ENCODE measurements at regions not wholly inside any gene's neighbourhood (a gene's known extent, or its start where the extent isn't known, plus 50 kb on each side); places are given as distances from the start of the nearest gene placed in this dataset.

DNA sequence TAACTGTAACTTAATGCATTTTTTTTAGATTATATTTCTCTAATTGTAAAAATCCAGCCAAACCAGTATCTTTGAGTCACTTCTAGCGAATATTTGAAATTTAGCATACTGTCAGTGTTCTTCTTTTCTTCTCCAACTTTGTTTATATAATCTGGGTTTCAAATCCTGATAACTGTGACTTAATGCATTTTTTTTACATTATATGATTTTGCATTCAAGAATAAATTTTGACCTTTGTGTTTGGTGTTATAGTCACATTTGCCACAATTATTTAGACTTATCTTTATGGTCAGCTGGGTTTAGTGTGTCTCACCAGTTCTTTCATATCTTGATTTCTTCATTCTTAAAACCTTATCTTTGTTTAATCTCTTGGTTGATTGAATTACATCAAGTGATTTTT, 345.7 kb downstream of the SLC4A3 start:
- no peak for DNase-seq (ENCODE audit: extremely low spot score, unreplicated experiment)
- no peaks in the 10 kb centered on the region for H3K4me1 Mint-ChIP-seq (ENCODE audit: unreplicated experiment)
- H3K36me3 Mint-ChIP-seq, result no peaks in the 10 kb centered on the region
- peaks cover 7% of the 10 kb centered on the region for H3K9me3 Mint-ChIP-seq
- H3K27ac Mint-ChIP-seq, result no peak overlapping the region
- TF ChIP-seq CTCF (conservative IDR thresholded peaks at IDR 0.05), result no peak
- no peaks in the 10 kb centered on the region for H3K27me3 Mint-ChIP-seq
- H3K4me3 Mint-ChIP-seq, result no peak overlapping the region

DNA sequence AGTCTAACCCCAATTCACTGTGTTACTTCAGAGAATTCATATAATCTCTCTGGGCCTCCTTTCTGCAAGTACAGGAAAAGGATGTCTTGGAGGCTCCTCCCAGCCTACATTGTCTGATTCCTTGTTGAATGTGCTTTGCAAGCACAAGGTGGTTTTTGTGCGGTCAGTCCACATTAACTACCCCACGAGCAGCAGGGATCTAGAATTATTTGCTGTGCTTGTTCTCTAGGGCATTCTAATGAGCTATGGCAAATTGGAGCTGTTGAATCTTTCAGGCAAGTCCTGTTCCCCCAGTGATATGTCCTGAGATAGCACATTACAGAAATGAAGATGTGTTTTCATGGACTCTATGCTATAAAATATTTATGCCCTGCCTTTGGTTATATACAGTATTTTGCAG, 349.4 kb downstream of the SLC4A3 start:
- no peak for TF ChIP-seq CTCF (conservative IDR thresholded peaks at IDR 0.05)
- Mint-ChIP-seq H3K4me1 (ENCODE audit: unreplicated experiment) (no peaks in the 10 kb centered on the region), H3K9me3 (peaks cover 8% of the 10 kb centered on the region), H3K36me3 (no peaks in the 10 kb centered on the region), H3K4me3 (no peak overlapping the region), H3K27ac (no peak overlapping the region), H3K27me3 (no peaks in the 10 kb centered on the region)
- DNase-seq (ENCODE audit: extremely low spot score, unreplicated experiment), result no peak

DNA sequence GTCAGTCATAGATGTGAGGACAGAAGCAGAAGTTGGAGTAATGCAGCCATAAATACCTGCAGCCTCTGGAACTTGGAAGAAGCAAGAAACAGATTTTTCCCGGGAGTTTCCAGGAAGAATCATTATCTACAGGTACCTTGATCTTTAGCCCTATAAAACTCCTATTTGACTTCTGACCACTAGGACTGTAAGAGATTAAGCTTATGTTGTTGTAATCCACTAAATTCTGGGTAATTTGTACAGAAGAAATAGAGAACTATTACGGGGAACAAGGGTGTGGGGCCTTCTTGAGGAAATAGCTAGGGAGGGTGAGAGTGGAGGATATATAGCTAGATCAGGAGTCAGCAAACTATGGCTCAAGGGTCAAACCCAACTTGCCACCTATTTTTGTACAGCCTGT, 353.2 kb downstream of the SLC4A3 start:
- no peak overlapping the region for H3K4me3 Mint-ChIP-seq
- H3K27me3 Mint-ChIP-seq, result no peaks in the 10 kb centered on the region
- H3K4me1 Mint-ChIP-seq (ENCODE audit: unreplicated experiment), result no peaks in the 10 kb centered on the region
- H3K36me3 Mint-ChIP-seq, result no peaks in the 10 kb centered on the region
- H3K9me3 Mint-ChIP-seq, result peaks cover 8% of the 10 kb centered on the region
- no peak overlapping the region for H3K27ac Mint-ChIP-seq
- DNase-seq (ENCODE audit: extremely low spot score, unreplicated experiment), result no peak
- TF ChIP-seq CTCF (conservative IDR thresholded peaks at IDR 0.05), result no peak

DNA sequence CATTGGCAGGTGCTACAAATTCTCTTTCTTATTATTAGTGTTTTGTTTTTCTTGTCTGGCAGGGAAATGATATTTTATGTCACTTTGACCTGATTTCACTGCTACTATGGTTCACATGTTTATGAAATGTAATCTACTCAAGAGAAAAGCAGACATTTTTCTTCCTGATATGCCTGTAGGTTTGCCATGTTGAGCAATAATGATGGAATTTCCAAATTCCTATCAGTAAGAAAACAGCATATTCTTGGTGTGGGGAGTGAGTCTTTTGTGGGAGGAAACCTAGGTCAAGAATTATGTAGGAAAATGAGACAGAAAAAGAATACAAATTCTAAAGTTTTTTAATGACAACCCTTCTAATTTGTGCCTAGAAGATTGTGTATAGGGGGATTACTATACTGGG, 356.4 kb downstream of the SLC4A3 start:
- no peak for DNase-seq (ENCODE audit: extremely low spot score, unreplicated experiment)
- no peaks in the 10 kb centered on the region for H3K36me3 Mint-ChIP-seq
- H3K4me1 Mint-ChIP-seq (ENCODE audit: unreplicated experiment), result no peaks in the 10 kb centered on the region
- peaks cover 5% of the 10 kb centered on the region for H3K9me3 Mint-ChIP-seq
- H3K27ac Mint-ChIP-seq, result no peak overlapping the region
- no peak for TF ChIP-seq CTCF (conservative IDR thresholded peaks at IDR 0.05)
- H3K4me3 Mint-ChIP-seq, result no peak overlapping the region
- H3K27me3 Mint-ChIP-seq, result no peaks in the 10 kb centered on the region

- no peak for TF ChIP-seq CTCF (conservative IDR thresholded peaks at IDR 0.05)
- H3K9me3 Mint-ChIP-seq, result peaks cover 5% of the 10 kb centered on the region
- no peak for DNase-seq (ENCODE audit: extremely low spot score, unreplicated experiment)
- peaks cover 10% of the 10 kb centered on the region for H3K4me1 Mint-ChIP-seq (ENCODE audit: unreplicated experiment)
- H3K27ac Mint-ChIP-seq, result no peak overlapping the region
- H3K36me3 Mint-ChIP-seq, result no peaks in the 10 kb centered on the region
- no peaks in the 10 kb centered on the region for H3K27me3 Mint-ChIP-seq
- H3K4me3 Mint-ChIP-seq, result no peak overlapping the region
These were observed 357.6 kb downstream of the SLC4A3 start for GRCh38 chr2:219985017-219985416.

DNA sequence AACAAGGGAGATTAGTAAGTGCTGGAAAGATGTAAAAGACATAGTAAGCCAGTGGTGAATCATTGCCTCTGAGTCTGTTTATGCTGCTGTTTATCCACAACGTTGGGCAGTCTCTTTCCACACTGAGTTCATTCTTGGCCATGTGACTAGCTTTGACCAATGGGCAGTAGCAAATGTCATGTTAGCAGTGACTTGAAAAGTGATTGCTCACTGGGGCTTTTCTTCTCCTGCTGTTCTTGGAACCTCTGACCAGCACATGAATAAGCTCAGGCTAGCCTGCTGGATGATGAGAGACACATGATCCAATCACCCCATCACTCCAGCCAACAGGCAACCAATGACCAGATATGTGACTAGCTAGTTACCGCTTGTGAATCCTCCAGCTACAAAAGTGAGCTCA, 360.4 kb downstream of the SLC4A3 start:
- TF ChIP-seq CTCF (conservative IDR thresholded peaks at IDR 0.05), result no peak
- no peak for DNase-seq (ENCODE audit: extremely low spot score, unreplicated experiment)

More for the DNA sequence above, 360.4 kb downstream of the SLC4A3 start:
- Mint-ChIP-seq H3K36me3 (no peaks in the 10 kb centered on the region), H3K9me3 (peaks cover 5% of the 10 kb centered on the region), H3K27me3 (no peaks in the 10 kb centered on the region), H3K27ac (no peak overlapping the region), H3K4me1 (ENCODE audit: unreplicated experiment) (peaks cover 10% of the 10 kb centered on the region), H3K4me3 (no peak overlapping the region)
